Activated CD8-positive, alpha-beta T cell treated with anti-CD3 and anti-CD28 coated beads, Interleukin-2, amount 10 ng/mL, durations not matched to agents 7 days and 5 days (primary cell): ENCODE measurements at regions not wholly inside any gene's neighbourhood (a gene's known extent, or its start where the extent isn't known, plus 50 kb on each side); places are given as distances from the start of the nearest gene placed in this dataset.

Experiments used
- ATAC-seq: fragments of 150-1000 bp; cut with Tn5 transposase; one replicate; pipeline ENCODE4 v1.10.0; 2021; ENCODE audit warnings: moderate library complexity
- CTCF ChIA-PET: fragments of 350-600 bp; sonication (Branson Sonifier 250); formaldehyde crosslinking; loops from one replicate; lab custom pipeline; 2021; ENCODE audit warnings: antibody characterized with exemption; lab: Charles Lee
- POLR2A ChIA-PET: fragments of 350-600 bp; sonication (Branson Sonifier 250); formaldehyde crosslinking; loops from one replicate; lab custom pipeline; 2021; ENCODE audit warnings: antibody characterized with exemption; lab: Charles Lee
- DNase-seq: peaks from one replicate; pipeline ENCODE4 v3.0.0-alpha.2; 2020
- H3K27ac Mint-ChIP-seq: one replicate; pipeline ENCODE4 v1.8.0; 2021; ENCODE audit warnings: mild to moderate bottlenecking, mixed read lengths
- H3K27me3 Mint-ChIP-seq: one replicate; pipeline ENCODE4 v1.8.0; 2021; ENCODE audit warnings: low read depth, mixed read lengths
- H3K36me3 Mint-ChIP-seq: one replicate; pipeline ENCODE4 v1.8.0; 2021; ENCODE audit warnings: low read depth, mixed read lengths
- H3K4me1 Mint-ChIP-seq: one replicate; pipeline ENCODE4 v1.8.0; 2021; ENCODE audit warnings: low read depth, mixed read lengths
- H3K4me3 Mint-ChIP-seq: one replicate; pipeline ENCODE4 v1.8.0; 2021; ENCODE audit warnings: mild to moderate bottlenecking, mixed read lengths
- H3K9me3 Mint-ChIP-seq: one replicate; pipeline ENCODE4 v1.8.0; 2022; ENCODE audit warnings: mixed read lengths; ENCODE audit not compliant: insufficient read depth

DNA sequence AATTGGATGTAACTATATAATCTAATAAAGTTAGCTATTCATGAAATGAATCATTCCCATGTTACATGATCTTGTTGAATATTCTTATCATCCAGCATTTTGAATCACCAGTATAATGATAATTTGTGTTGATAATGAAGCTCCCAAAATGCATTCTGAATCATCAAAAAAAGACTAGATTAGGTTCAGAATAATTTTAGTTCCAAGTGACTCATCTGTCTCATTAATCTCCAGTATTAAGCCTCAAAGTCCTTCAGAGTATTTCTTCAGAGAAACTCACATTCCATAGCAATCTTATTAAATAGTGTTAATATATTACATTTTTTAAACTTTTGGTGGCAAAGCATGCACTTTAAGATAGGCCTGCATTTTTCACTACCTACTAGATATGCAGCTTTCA is 207.5 kb downstream of the SLITRK5 start:
- no peaks in the 10 kb centered on the region for H3K27me3 Mint-ChIP-seq
- no peak for DNase-seq
- no peak overlapping the region for H3K27ac Mint-ChIP-seq
- no peak for ATAC-seq
- CTCF ChIA-PET = no interaction called here
- no peaks in the 10 kb centered on the region for H3K4me1 Mint-ChIP-seq
- H3K4me3 Mint-ChIP-seq = no peak overlapping the region
- H3K9me3 Mint-ChIP-seq = peaks cover 3% of the 10 kb centered on the region
- no peaks in the 10 kb centered on the region for H3K36me3 Mint-ChIP-seq
- POLR2A ChIA-PET = no interaction called here

DNA sequence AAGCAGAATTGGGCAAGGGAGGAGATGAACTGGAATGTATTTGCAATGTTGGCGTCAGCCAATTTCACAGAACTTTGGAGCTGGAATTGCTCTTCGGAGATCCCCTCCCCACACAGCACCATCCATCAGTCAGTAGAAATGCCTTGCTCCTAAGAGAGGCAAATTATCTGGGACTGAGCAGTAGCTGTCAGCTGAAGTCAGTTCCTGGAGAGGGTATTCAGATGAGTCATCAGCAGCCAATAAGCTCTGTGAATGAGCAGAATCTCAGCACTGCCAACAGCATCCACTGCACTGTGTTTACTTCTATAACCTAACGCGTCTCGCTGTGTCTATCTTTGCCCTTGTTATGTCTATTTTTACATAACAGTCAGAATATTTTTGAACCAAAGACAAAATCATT is 213.7 kb downstream of the SLITRK5 start:
- DNase-seq (no peak), ATAC-seq (no peak)
- Mint-ChIP-seq H3K27me3 (no peaks in the 10 kb centered on the region), H3K36me3 (no peaks in the 10 kb centered on the region), H3K4me1 (no peaks in the 10 kb centered on the region), H3K27ac (no peak overlapping the region), H3K4me3 (no peak overlapping the region), H3K9me3 (peaks cover 3% of the 10 kb centered on the region)
- ChIA-PET POLR2A (no interaction called here), CTCF (no interaction called here)

DNA sequence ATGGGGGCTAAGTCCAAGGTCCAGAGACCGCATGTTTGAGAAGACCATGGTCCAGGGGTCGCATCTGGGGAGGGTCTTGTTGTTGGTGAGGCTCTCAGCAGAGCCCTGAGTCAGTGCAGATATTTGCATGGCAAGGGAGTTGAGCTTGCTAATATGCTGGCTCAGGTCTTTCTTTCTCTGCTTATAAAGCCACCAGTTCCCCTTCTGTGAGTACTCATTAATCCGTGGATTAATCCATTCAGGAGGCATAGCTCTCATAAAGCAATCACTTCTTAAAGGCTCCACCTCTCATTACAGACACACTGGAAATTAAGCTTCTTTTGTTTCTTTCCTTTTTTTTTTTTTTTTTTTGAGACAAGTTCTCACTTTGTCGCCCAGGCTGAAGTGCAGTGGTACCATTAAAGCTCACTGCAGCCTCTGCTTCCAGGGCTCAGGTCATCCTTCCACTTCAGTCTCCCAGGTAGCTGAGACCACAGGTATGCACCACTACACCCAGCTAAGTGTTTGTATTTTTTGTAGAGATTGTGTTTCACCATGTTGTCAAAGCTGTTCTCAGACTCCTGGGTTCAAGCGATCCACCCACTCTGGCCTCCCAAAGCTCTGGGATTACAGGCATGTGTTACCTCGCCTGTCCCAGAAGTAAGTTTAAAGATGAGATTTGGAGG is 216.4 kb downstream of the SLITRK5 start:
- Mint-ChIP-seq H3K27me3 (no peaks in the 10 kb centered on the region), H3K4me3 (no peak overlapping the region), H3K27ac (no peak overlapping the region), H3K4me1 (no peaks in the 10 kb centered on the region), H3K36me3 (no peaks in the 10 kb centered on the region), H3K9me3 (no peaks in the 10 kb centered on the region)
- DNase-seq = no peak
- CTCF ChIA-PET = no interaction called here
- ATAC-seq = no peak
- POLR2A ChIA-PET = no interaction called here

DNA sequence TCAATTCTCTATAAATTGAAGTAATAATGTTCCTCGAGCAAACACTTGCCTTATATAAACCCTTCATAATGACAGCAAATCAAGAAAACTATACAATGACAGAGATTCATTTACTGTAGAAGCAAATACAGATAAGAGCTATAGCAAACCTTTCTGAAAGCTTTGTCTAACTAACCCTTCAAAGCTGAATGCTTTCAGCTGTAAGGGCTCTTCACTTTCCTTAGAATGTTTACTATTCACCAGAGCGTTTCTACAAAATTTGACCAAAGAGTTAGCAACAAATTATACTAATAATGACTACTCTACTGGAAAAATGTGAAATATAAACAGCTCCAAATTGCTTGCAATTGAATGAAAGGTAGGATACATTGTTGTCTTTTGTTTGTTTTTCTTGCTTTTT is 218.1 kb downstream of the SLITRK5 start:
- no peaks in the 10 kb centered on the region for H3K36me3 Mint-ChIP-seq
- ATAC-seq = no peak
- H3K4me1 Mint-ChIP-seq = no peaks in the 10 kb centered on the region
- ChIA-PET POLR2A (no interaction called here), CTCF (no interaction called here)
- no peaks in the 10 kb centered on the region for H3K27me3 Mint-ChIP-seq
- H3K27ac Mint-ChIP-seq = no peak overlapping the region
- H3K4me3 Mint-ChIP-seq = no peak overlapping the region
- no peak for DNase-seq
- no peaks in the 10 kb centered on the region for H3K9me3 Mint-ChIP-seq

DNA sequence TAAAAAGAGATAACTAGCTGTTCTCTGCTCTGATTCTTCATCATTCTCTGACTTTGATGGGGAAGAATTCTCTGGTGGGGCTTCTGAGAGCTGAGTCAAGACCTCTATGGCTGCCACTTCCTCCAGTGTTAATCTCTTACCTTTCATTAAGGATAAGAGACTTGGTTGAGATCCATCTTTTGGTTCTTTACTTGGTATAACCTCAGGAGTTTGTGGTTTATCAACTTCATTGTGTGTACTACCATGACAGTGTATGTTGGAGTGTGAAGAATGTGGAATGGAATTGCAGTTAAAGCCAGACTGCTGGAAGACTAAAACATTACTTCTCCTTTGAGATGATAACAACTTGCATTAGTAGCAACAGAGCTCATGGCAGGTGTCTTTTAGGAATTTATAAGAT is 222.0 kb downstream of the SLITRK5 start:
- ATAC-seq (no peak), DNase-seq (no peak)
- H3K4me1 Mint-ChIP-seq = no peaks in the 10 kb centered on the region
- CTCF ChIA-PET = no interaction called here
- H3K9me3 Mint-ChIP-seq = no peaks in the 10 kb centered on the region
- no peak overlapping the region for H3K27ac Mint-ChIP-seq
- POLR2A ChIA-PET = no interaction called here
- no peak overlapping the region for H3K4me3 Mint-ChIP-seq
- H3K36me3 Mint-ChIP-seq = no peaks in the 10 kb centered on the region
- H3K27me3 Mint-ChIP-seq = no peaks in the 10 kb centered on the region

DNA sequence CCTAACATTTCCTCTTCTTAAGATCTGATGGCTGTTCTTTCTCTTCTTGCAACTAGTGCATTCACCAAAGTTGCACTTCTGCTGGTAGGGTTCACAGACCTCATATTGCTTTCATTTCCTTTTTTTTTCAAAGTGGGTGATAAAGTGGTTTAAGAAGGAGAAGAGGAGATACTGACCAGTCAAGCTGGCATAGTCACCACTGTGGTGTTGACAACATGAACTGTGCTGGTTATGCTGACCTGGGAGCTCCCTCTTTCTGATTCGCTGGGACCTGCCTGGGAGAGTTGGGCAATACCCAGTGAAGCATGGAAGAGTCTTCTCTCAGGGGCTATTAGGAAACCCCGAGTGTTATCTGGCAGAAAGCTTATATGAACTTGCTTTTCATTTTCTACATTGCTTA is 222.9 kb downstream of the SLITRK5 start:
- no peak overlapping the region for H3K27ac Mint-ChIP-seq
- no peaks in the 10 kb centered on the region for H3K36me3 Mint-ChIP-seq
- H3K27me3 Mint-ChIP-seq = no peaks in the 10 kb centered on the region
- peaks cover 4% of the 10 kb centered on the region for H3K9me3 Mint-ChIP-seq
- no peak for ATAC-seq
- ChIA-PET POLR2A (no interaction called here), CTCF (no interaction called here)
- no peak for DNase-seq
- no peak overlapping the region for H3K4me3 Mint-ChIP-seq
- no peaks in the 10 kb centered on the region for H3K4me1 Mint-ChIP-seq

DNA sequence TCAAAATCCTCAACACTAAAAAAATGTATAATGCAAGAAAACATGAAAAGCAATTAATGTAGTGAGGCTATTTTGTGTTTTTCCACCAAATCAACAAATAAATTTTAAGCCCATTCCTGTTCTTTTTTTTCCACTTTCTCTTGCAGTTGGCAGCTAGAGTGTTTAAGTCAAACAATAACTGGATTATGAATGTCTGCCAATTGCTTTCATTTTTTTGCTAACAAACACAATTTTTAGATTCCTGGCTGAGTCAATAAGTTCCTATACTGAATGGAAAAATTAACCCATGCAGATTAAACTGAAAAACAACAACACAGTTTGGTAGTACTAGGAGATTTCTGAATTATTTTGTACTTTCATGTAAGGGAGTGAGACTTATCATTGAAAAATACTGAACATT is 232.4 kb downstream of the SLITRK5 start:
- H3K36me3 Mint-ChIP-seq = no peaks in the 10 kb centered on the region

DNA sequence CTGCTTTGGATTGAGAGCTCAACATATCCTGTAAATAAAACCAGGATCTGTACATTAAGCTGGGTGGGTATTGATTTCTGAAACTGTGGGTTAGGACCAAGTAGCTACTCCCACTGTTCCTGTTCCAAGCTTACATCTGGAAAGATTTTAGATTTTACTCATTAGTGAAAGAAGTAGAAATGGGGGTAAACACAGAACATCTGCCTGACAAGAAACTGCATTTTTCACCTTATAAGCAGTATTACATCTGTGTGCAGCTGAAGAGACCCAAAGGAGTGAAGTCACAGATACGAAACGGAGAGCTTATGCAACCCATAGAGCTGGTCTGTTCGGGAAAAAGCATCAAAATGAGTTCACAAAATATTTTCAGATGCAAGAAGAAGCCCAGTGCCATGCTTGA is 235.2 kb downstream of the SLITRK5 start:
- Mint-ChIP-seq H3K27ac (no peak overlapping the region), H3K27me3 (no peaks in the 10 kb centered on the region), H3K36me3 (no peaks in the 10 kb centered on the region), H3K9me3 (peaks cover 9% of the 10 kb centered on the region), H3K4me1 (no peaks in the 10 kb centered on the region), H3K4me3 (no peak overlapping the region)
- no peak for DNase-seq
- ChIA-PET POLR2A (no interaction called here), CTCF (no interaction called here)
- ATAC-seq = no peak

More for the DNA sequence above, 232.4 kb downstream of the SLITRK5 start:
- H3K27me3 Mint-ChIP-seq = no peaks in the 10 kb centered on the region
- no peaks in the 10 kb centered on the region for H3K4me1 Mint-ChIP-seq
- ChIA-PET CTCF (no interaction called here), POLR2A (no interaction called here)
- no peak for DNase-seq
- no peak overlapping the region for H3K4me3 Mint-ChIP-seq
- no peak overlapping the region for H3K27ac Mint-ChIP-seq
- ATAC-seq = no peak
- H3K9me3 Mint-ChIP-seq = peaks cover 15% of the 10 kb centered on the region

DNA sequence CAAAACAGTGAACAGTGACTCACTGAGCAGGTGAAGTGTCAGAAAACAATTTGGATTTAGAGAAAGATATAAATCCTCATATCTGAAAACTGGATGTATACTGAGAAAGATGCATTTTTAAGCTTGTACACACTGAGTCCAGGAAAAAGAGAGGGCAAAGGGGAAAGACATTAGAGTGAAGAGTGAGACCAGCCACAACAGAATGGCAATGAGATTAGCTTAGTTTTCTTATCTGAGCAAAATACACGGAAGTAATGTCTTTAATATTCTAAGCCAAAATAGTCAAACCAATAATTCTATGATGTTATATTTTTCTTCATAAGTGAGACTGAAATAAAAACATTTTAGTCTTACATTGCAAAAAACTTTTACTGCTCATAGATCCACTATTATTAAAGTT is 236.0 kb downstream of the SLITRK5 start:
- DNase-seq (no peak), ATAC-seq (no peak)
- no peaks in the 10 kb centered on the region for H3K36me3 Mint-ChIP-seq
- no peak overlapping the region for H3K27ac Mint-ChIP-seq
- H3K4me1 Mint-ChIP-seq = no peaks in the 10 kb centered on the region
- POLR2A ChIA-PET = no interaction called here
- H3K27me3 Mint-ChIP-seq = no peaks in the 10 kb centered on the region
- H3K9me3 Mint-ChIP-seq = peaks cover 9% of the 10 kb centered on the region
- H3K4me3 Mint-ChIP-seq = no peak overlapping the region
- CTCF ChIA-PET = no interaction called here

DNA sequence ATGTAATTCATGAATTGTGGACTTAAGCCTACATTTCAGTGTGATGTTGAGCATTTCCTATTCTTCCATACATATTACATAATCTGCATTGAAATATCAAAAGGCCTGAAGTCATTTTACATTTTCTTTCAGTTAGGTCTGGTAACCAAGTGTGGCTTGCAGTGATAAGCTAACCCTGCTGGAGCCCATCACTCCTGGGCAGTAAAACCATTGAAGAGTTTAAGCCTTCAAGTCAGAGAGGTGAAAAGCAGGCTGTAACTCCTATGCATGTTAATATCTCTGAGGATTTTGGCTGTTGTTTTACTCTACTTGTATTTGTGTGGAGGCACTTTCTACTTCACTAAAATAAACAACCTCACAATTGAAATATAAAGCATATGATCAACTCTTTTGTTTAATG is 248.8 kb downstream of the SLITRK5 start:
- Mint-ChIP-seq H3K4me1 (no peaks in the 10 kb centered on the region), H3K27me3 (no peaks in the 10 kb centered on the region), H3K4me3 (no peak overlapping the region), H3K27ac (no peak overlapping the region), H3K36me3 (no peaks in the 10 kb centered on the region), H3K9me3 (peaks cover 9% of the 10 kb centered on the region)
- ATAC-seq = no peak
- no peak for DNase-seq
- CTCF ChIA-PET = no interaction called here
- POLR2A ChIA-PET = no interaction called here

DNA sequence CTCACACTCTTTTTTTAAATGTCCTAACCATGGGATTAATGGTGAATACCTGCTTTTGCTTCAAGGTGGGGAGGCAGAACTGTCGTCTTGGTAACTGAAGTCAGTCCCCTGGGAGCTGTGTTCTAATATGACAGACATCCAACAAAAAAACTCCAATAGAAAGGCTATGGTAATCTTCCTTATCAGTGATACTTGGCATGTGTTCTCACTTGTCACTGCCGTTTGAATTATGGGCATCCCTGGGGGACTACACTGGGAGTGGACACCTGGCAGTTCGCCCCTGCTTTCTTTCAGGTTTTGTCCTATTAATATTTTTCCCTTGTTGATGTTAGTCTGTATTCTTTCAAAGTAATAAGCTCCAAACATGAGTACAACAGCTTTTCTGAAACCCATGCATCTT is 252.6 kb downstream of the SLITRK5 start:
- H3K4me3 Mint-ChIP-seq = no peak overlapping the region
- DNase-seq = no peak
- ChIA-PET POLR2A (no interaction called here), CTCF (no interaction called here)
- peaks cover 9% of the 10 kb centered on the region for H3K9me3 Mint-ChIP-seq
- no peaks in the 10 kb centered on the region for H3K4me1 Mint-ChIP-seq
- H3K27ac Mint-ChIP-seq = no peak overlapping the region
- H3K27me3 Mint-ChIP-seq = no peaks in the 10 kb centered on the region
- no peak for ATAC-seq
- no peaks in the 10 kb centered on the region for H3K36me3 Mint-ChIP-seq

DNA sequence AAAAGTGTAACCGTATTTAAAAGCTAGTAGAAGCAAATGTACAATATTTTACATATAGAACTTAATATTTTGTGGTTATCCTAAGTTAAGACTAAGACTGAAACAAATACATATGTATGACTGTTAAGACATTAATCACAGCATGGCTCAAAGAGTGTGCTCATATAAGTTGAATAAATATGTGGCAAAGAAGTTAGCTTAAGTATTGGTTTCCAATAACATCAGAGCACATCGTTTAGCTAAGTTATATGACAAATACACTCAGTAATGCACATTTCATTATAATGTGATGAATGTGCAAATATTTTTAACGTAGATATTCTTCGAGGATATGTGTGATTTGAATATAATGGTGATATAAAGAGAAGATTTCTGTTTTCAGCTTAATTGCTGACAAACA is 253.8 kb downstream of the SLITRK5 start:
- Mint-ChIP-seq H3K36me3 (no peaks in the 10 kb centered on the region), H3K27me3 (no peaks in the 10 kb centered on the region), H3K4me3 (no peak overlapping the region), H3K4me1 (no peaks in the 10 kb centered on the region), H3K27ac (no peak overlapping the region), H3K9me3 (peaks cover 9% of the 10 kb centered on the region)
- POLR2A ChIA-PET = no interaction called here
- CTCF ChIA-PET = no interaction called here
- no peak for DNase-seq
- ATAC-seq = no peak

DNA sequence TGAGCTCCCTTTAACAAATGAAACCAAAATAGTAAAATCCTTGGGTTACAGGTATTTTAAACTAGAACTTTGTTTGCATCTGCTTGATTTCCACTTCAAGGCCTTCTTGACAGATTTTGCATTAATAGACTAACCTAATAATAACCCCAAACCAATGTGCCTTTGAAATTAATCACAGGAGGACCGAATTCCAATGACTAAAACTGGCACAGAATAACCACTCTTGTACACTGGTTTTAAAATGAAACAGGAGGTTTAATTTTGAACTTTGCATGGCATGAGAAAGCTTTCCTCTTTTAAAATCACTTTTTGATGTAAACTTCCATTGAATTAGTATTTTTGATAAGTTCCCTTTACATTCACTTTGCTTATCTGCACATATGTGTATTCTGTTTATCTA is 269.6 kb downstream of the SLITRK5 start:
- Mint-ChIP-seq H3K27ac (no peak overlapping the region), H3K4me1 (no peaks in the 10 kb centered on the region), H3K27me3 (no peaks in the 10 kb centered on the region), H3K4me3 (no peak overlapping the region), H3K36me3 (no peaks in the 10 kb centered on the region), H3K9me3 (peaks cover 5% of the 10 kb centered on the region)
- CTCF ChIA-PET = no interaction called here
- ATAC-seq (no peak), DNase-seq (no peak)
- POLR2A ChIA-PET = no interaction called here
